ENCODE measurements at regions not wholly inside any gene's neighbourhood (a gene's known extent, or its start where the extent isn't known, plus 50 kb on each side); places are given as distances from the start of the nearest gene placed in this dataset.

GRCh38 chr13:53822136-53822535 is 793.5 kb downstream of the OLFM4 start:
- TF ChIP-seq CTCF (conservative IDR thresholded peaks at IDR 0.05): no peak
- no peak overlapping the region for H2BK15ac ChIP-seq (ENCODE audit: low read depth, low read length)
- no peaks in the 10 kb centered on the region for H3K79me2 ChIP-seq (ENCODE audit: insufficient read depth, low read length)
- no peak overlapping the region for H2BK5ac ChIP-seq (ENCODE audit: insufficient read length, low read length)
- no peak overlapping the region for H3K4ac ChIP-seq (ENCODE audit: low read depth, low read length)
- H3K18ac ChIP-seq (ENCODE audit: insufficient read length, low read depth, low read length): no peak overlapping the region
- Mint-ChIP-seq H3K9me3 (no peaks in the 10 kb centered on the region), H3K27ac (no peak overlapping the region), H3K4me1 (no peaks in the 10 kb centered on the region), H3K4me3 (no peak overlapping the region), H3K36me3 (ENCODE audit: insufficient read depth in 1 of 3, low read depth in 3 of 3) (no peaks in the 10 kb centered on the region), H3K27me3 (ENCODE audit: low read depth) (no peaks in the 10 kb centered on the region)
- H3K23ac ChIP-seq (ENCODE audit: insufficient read length, low read depth, low read length): no peak overlapping the region
- no peak overlapping the region for H3K9ac ChIP-seq (ENCODE audit: extremely low read depth, insufficient read length, low read length)
- H3K9me3 ChIP-seq (ENCODE audit: control insufficient read depth, low read depth, low read length): no peaks in the 10 kb centered on the region
- H3K56ac ChIP-seq (ENCODE audit: insufficient read length, low read depth, low read length): no peak overlapping the region
- H3K27ac ChIP-seq (ENCODE audit: insufficient read length, low read depth, low read length): no peak overlapping the region
- no CpG with 5 or more reads among the region's 5 CpGs for WGBS (ENCODE audit: extremely low coverage, insufficient read length, low lambda C conversion rate)
- no peak overlapping the region for H2BK120ac ChIP-seq (ENCODE audit: low read depth, low read length, poor library complexity, severe bottlenecking)
- H2AFZ ChIP-seq (ENCODE audit: low read length): no peak overlapping the region
- no peak overlapping the region for H2BK20ac ChIP-seq (ENCODE audit: low read depth, low read length, poor library complexity, severe bottlenecking)
- H3K27me3 ChIP-seq (ENCODE audit: insufficient read depth, low read length): no peaks in the 10 kb centered on the region
- no peak overlapping the region for H4K8ac ChIP-seq (replicated peaks; ENCODE audit: insufficient read length, low read depth, low read length)
- no peaks in the 10 kb centered on the region for H3K79me1 ChIP-seq (ENCODE audit: insufficient read depth, low read depth, low read length, poor library complexity, severe bottlenecking)
- no peak overlapping the region for H2AK5ac ChIP-seq (ENCODE audit: insufficient read length, low read length)
- no peak overlapping the region for H2BK12ac ChIP-seq (ENCODE audit: insufficient read length, low read depth, low read length)
- no peak overlapping the region for H3T11ph ChIP-seq (ENCODE audit: low read length)
- no peak overlapping the region for H3K14ac ChIP-seq (ENCODE audit: insufficient read depth, low read length)
- H3K4me2 ChIP-seq (ENCODE audit: insufficient read depth, insufficient read length, low read length): no peak overlapping the region
- no peak for DNase-seq
- no peak overlapping the region for H4K5ac ChIP-seq (ENCODE audit: insufficient read length, low read depth, low read length)
- no peak overlapping the region for H4K91ac ChIP-seq (ENCODE audit: insufficient read length, low read depth, low read length)
- no peaks in the 10 kb centered on the region for H4K20me1 ChIP-seq (ENCODE audit: control insufficient read depth, insufficient read depth, insufficient read length)
- no peaks in the 10 kb centered on the region; the same call in 1 of the 2 replicates for H3K4me1 ChIP-seq (ENCODE audit: insufficient read depth, low read length)
- H3K23me2 ChIP-seq (ENCODE audit: insufficient read length, low read depth, low read length, poor library complexity, severe bottlenecking): no peaks in the 10 kb centered on the region

Data from H9 (cell line).